C4-2B (cell line): ENCODE measurements at regions not wholly inside any gene's neighbourhood (a gene's known extent, or its start where the extent isn't known, plus 50 kb on each side); places are given as distances from the start of the nearest gene placed in this dataset.

Experiments used
- H3K27ac ChIP-seq: fragments of 450-650 bp; 2 replicates; pipeline ENCODE4 v1.5.1; 2017
- CTCF ChIP-seq: fragments of 450-650 bp; conservative IDR thresholded peaks from 2 replicates; pipeline ENCODE4 v1.5.1; 2017; ENCODE audit warnings: mild to moderate bottlenecking
- ZFX ChIP-seq: fragments of 450-650 bp; IDR thresholded peaks from 2 replicates; pipeline ENCODE4 v1.6.1; 2017

- no peak overlapping the region for H3K27ac ChIP-seq
- no peak for TF ChIP-seq ZFX
- TF ChIP-seq CTCF: no peak
Observed at GRCh38 chr6:156525541-156525940, 251.6 kb upstream of the ARID1B start.

GRCh38 chr6:156519940-156520339 lies 257.2 kb upstream of the ARID1B start:
- H3K27ac ChIP-seq: no peak overlapping the region
- TF ChIP-seq CTCF (no peak), ZFX (no peak)

DNA sequence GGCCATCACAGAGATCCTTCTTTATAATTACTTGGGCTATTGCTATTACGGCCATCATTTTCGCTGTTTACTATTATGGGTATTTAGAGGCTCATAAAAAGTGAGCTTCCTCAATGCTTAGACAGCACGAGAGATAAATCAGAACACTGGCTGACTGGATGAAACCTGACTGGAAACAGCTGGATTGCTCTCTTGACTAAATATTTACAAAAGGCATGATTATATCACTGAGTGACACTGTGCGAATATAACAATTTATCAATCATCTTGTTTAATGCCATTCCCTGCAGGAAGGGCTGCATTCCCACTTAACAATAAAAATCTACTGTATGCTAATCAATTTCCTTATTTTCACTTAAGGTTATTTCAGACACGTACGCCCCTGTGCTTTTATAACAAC lies 260.1 kb upstream of the ARID1B start:
- H3K27ac ChIP-seq: no peak overlapping the region
- TF ChIP-seq ZFX: no peak
- no peak for TF ChIP-seq CTCF

GRCh38 chr6:156515242-156515641 lies 261.9 kb upstream of the ARID1B start:
- no peak overlapping the region for H3K27ac ChIP-seq
- TF ChIP-seq CTCF: no peak

DNA sequence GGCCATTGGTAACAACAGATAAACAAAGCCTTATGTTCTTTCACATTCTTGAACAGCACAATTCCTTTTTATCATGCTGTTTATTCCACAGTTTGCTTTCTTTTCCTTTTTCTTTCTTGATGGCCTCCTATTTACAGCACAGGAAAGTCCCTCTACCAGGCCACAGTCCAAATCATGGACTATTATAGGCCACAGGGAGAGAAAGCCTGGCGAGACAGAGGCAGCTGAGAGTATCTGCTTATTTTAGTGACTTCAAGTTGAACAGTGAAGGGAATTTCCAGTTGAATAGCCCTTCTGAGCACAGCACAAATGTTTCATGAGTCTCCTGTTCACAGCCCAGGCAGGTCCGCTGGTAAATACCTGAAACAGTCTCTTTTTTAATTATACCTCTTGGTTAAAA lies 263.7 kb upstream of the ARID1B start:
- H3K27ac ChIP-seq: no peak overlapping the region
- TF ChIP-seq ZFX: no peak
- no peak for TF ChIP-seq CTCF

DNA sequence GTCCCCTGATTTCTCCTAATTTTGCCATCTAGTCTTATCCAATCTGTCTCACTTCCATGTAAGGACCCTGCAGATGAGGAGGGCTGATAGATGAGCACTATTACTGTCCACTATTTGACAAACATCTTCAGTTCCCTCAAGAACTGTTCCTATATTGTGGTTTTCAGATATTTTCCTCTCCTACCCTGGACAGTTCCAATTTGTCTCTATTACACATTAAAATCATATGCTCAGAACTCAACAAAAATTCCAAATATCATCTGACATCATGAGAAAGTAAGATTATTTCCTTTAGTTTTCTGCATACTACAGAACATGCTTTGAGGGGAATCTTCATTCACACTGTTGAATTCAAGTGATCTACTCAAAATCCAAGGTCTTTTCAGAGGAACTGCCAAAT lies 265.6 kb upstream of the ARID1B start:
- TF ChIP-seq CTCF (no peak), ZFX (no peak)

DNA sequence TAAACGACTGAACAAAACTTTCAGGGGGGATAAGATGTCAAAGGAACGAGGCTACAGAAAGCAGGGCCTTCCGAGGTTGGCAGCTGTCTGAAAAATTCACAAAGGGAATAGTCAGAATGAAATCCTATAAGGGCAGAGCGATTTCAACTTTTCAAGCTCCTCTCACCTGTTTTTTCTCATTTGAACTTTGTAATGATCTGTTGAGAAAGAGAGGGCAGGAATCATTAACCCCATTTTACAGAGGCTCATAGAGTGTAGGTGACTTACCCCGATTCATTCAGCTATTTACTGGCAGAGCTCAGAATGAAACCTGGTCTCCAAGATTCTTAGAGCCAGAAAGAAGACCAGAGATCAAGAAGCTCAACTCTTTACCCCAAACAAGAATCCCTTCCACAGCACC lies 266.1 kb upstream of the ARID1B start:
- no peak overlapping the region for H3K27ac ChIP-seq
- TF ChIP-seq CTCF (no peak), ZFX (no peak)

More for the DNA sequence above, 265.6 kb upstream of the ARID1B start:
- no peak overlapping the region for H3K27ac ChIP-seq

GRCh38 chr6:156510242-156510641 lies 266.9 kb upstream of the ARID1B start:
- H3K27ac ChIP-seq: no peak overlapping the region
- TF ChIP-seq ZFX: no peak
- TF ChIP-seq CTCF: no peak
